ENCODE measurements at regions not wholly inside any gene's neighbourhood (a gene's known extent, or its start where the extent isn't known, plus 50 kb on each side); places are given as distances from the start of the nearest gene placed in this dataset.

DNA sequence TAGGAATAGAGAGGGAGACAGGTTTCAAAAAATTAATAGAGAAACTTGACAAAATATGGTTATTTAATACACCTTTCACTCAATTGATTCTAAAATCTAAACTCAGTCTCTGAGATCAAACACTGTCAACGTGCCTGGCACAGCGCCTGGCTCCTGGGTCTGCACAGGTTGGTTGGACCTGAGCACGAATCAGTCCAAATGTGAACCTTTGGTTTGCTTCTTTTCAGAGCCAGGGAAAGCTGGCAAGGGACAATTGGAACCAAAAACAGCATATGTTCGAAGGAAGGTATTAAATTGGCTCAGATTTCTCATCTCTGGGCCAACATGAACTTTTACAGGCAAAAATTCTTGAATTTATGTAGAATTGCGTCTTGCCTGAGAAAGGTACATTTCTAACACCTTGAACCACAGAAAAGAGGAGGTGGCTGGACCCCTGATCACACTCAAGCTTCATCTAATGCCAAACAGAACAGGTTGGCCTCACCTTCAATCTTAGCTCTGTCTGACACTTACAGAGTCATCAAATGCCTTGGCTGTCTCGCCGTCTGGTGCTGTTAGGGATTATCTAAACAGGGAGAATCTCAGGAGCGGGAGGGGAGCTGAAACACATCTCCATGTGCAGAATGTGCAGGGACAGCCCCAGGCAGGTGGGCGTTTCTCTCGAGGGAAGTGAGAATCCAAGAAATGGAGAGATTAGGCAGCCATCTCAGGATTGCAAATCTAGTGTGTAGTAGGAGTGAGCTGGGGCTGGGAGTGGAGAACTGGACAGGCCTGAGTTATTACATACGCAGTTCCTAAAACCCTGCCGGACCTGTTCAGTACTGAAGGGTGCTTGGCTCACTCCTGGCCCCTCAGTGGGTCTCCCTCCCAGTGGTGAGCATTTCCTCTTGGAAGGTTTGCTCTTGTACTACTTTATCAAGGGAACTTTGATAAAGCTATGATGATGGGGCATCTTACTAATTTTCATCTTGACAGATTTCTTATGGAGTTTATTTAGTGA is 442.2 kb upstream of the B3GAT1 start:
- no peak for TF ChIP-seq ZBTB43 (CRISPR knock-in tag; IDR thresholded peaks at IDR 0.05)
- TF ChIP-seq, protein P1, sequence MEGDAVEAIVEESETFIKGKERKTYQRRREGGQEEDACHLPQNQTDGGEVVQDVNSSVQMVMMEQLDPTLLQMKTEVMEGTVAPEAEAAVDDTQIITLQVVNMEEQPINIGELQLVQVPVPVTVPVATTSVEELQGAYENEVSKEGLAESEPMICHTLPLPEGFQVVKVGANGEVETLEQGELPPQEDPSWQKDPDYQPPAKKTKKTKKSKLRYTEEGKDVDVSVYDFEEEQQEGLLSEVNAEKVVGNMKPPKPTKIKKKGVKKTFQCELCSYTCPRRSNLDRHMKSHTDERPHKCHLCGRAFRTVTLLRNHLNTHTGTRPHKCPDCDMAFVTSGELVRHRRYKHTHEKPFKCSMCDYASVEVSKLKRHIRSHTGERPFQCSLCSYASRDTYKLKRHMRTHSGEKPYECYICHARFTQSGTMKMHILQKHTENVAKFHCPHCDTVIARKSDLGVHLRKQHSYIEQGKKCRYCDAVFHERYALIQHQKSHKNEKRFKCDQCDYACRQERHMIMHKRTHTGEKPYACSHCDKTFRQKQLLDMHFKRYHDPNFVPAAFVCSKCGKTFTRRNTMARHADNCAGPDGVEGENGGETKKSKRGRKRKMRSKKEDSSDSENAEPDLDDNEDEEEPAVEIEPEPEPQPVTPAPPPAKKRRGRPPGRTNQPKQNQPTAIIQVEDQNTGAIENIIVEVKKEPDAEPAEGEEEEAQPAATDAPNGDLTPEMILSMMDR (IDR thresholded peaks at IDR 0.05) = no peak

All from WTC11 (cell line).